ENCODE measurements at regions not wholly inside any gene's neighbourhood (a gene's known extent, or its start where the extent isn't known, plus 50 kb on each side); places are given as distances from the start of the nearest gene placed in this dataset.

DNA sequence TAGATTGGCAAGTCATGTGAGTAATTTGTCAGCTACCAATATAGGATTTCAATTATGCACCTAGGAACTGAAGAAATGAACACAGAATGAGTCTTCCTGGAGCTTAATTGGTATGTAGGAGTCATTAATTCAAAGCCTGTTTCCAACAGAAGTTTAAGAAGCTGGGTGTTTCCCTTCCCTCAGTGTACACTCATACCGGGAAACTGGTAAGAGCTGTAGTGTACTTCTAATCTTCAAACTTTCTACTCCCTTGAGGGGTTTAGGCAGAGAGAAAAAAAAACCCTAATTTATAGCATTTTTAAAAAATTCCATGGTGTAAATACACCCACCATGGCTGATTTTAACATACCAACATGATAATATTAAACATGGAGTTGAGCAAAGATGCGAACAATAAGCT is 665.7 kb upstream of the SLITRK5 start:
- H3K4me3 ChIP-seq, result no peak overlapping the region
- H3K9me3 ChIP-seq, result no peaks in the 10 kb centered on the region
- no peaks in the 10 kb centered on the region for H3K27me3 ChIP-seq (replicated peaks; ENCODE audit: insufficient read depth)
- TF ChIP-seq POLR2A (IDR thresholded peaks at IDR 0.05) (no peak), POLR2AphosphoS5 (IDR thresholded peaks at IDR 0.05) (no peak), CTCF (IDR thresholded peaks at IDR 0.05) (no peak)
- intact Hi-C loops (cut with DNase I), result no loop called here
- 93% methylated on average over 2 of the region's 2 CpGs for WGBS
- no peak for DNase-seq (ENCODE audit: low spot score)
- H3K27ac ChIP-seq, result no peak overlapping the region
- H3K36me3 ChIP-seq, result no peaks in the 10 kb centered on the region
- H3K4me1 ChIP-seq (replicated peaks), result no peaks in the 10 kb centered on the region

- no peak overlapping the region for H3K27ac ChIP-seq
- no peaks in the 10 kb centered on the region for H3K27me3 ChIP-seq (replicated peaks; ENCODE audit: insufficient read depth)
- no peaks in the 10 kb centered on the region for H3K9me3 ChIP-seq
- TF ChIP-seq POLR2A (IDR thresholded peaks at IDR 0.05) (no peak), CTCF (IDR thresholded peaks at IDR 0.05) (no peak)
- intact Hi-C loops (cut with DNase I), result no loop called here
- no peak overlapping the region for H3K4me3 ChIP-seq
- no peak for DNase-seq (ENCODE audit: low spot score)
- WGBS, result 88% methylated on average over 7 of the region's 7 CpGs
- H3K36me3 ChIP-seq, result no peaks in the 10 kb centered on the region
- H3K4me1 ChIP-seq (replicated peaks), result no peaks in the 10 kb centered on the region
These were observed 635.6 kb upstream of the SLITRK5 start for GRCh38 chr13:87035526-87035925.

- WGBS, result 46% methylated on average over 1 of the region's 1 CpG
- no peak for DNase-seq (ENCODE audit: low spot score)
- no peaks in the 10 kb centered on the region for H3K4me1 ChIP-seq (replicated peaks)
- intact Hi-C loops (cut with DNase I), result no loop called here
- no peaks in the 10 kb centered on the region for H3K9me3 ChIP-seq
- TF ChIP-seq POLR2AphosphoS5 (IDR thresholded peaks at IDR 0.05) (no peak), POLR2A (IDR thresholded peaks at IDR 0.05) (no peak), CTCF (IDR thresholded peaks at IDR 0.05) (no peak)
- no peak overlapping the region for H3K27ac ChIP-seq
- no peak overlapping the region for H3K4me3 ChIP-seq
- no peaks in the 10 kb centered on the region for H3K36me3 ChIP-seq
- no peaks in the 10 kb centered on the region for H3K27me3 ChIP-seq (replicated peaks; ENCODE audit: insufficient read depth)
These were observed 628.2 kb upstream of the SLITRK5 start for GRCh38 chr13:87042946-87043345.

GRCh38 chr13:87052731-87053130 is 618.4 kb upstream of the SLITRK5 start:
- 64% methylated on average over 4 of the region's 4 CpGs for WGBS
- Histone ChIP-seq H3K9me3 (no peaks in the 10 kb centered on the region), H3K4me3 (no peak overlapping the region), H3K36me3 (no peaks in the 10 kb centered on the region), H3K27ac (no peak overlapping the region), H3K27me3 (replicated peaks; ENCODE audit: insufficient read depth) (no peaks in the 10 kb centered on the region), H3K4me1 (replicated peaks) (no peaks in the 10 kb centered on the region)
- DNase-seq (ENCODE audit: low spot score), result no peak
- intact Hi-C loops (cut with DNase I), result no loop called here
- TF ChIP-seq POLR2A (IDR thresholded peaks at IDR 0.05), result no peak
- no peak for TF ChIP-seq CTCF (IDR thresholded peaks at IDR 0.05)
- TF ChIP-seq POLR2AphosphoS5 (IDR thresholded peaks at IDR 0.05), result no peak

GRCh38 chr13:87057807-87058520 is 613.2 kb upstream of the SLITRK5 start:
- 49% methylated on average over 3 of the region's 3 CpGs for WGBS
- no peak overlapping the region for H3K4me3 ChIP-seq
- no peaks in the 10 kb centered on the region for H3K4me1 ChIP-seq (replicated peaks)
- intact Hi-C loops (cut with DNase I), result no loop called here
- no peaks in the 10 kb centered on the region for H3K27me3 ChIP-seq (replicated peaks; ENCODE audit: insufficient read depth)
- H3K27ac ChIP-seq, result no peak overlapping the region
- no peak for TF ChIP-seq POLR2A (IDR thresholded peaks at IDR 0.05)
- no peaks in the 10 kb centered on the region for H3K36me3 ChIP-seq
- H3K9me3 ChIP-seq, result no peaks in the 10 kb centered on the region
- no peak for DNase-seq (ENCODE audit: low spot score)
